IMR-90 (cell line): ENCODE measurements at regions not wholly inside any gene's neighbourhood (a gene's known extent, or its start where the extent isn't known, plus 50 kb on each side); places are given as distances from the start of the nearest gene placed in this dataset.
A peak's percentile ranks its signal among the peaks of the same experiment; 100 is the strongest.

Experiments used
- ATAC-seq: fragments of 200-7000 bp; cut with Tn5 transposase; 2 replicates; pipeline ENCODE4 v1.9.1; 2020; ENCODE audit warnings: low read depth, mild to moderate bottlenecking, moderate library complexity
- BruUV-seq: library from RNA; stranded (reverse); fragments of 400-500 nt; replicated peaks from 2 replicates; lab custom pipeline; 2021; lab: Mats Ljungman, UMichigan
- CTCF ChIA-PET: fragments of 300-600 bp; formaldehyde crosslinking; extraction: SDS; loops from one replicate; lab custom pipeline; 2021; ENCODE audit warnings: antibody characterized with exemption; lab: Yijun Ruan, JAX
- POLR2A ChIA-PET: fragments of 300-600 bp; sonication (Branson Sonifier 250); formaldehyde crosslinking; loops from one replicate; lab custom pipeline; 2022; ENCODE audit warnings: antibody characterized with exemption; ENCODE audit not compliant: unreplicated experiment; lab: Charles Lee
- DNase-seq: peaks from one replicate; pipeline ENCODE4 v3.0.0; 2013
- H2AFZ ChIP-seq: replicated peaks from 2 replicates; pipeline ENCODE3; 2013; ENCODE audit warnings: low read length, mild to moderate bottlenecking; ENCODE audit not compliant: poor library complexity
- H2AK5ac ChIP-seq: 2 replicates; pipeline ENCODE4 v1.6.1; 2013; ENCODE audit warnings: low read depth, low read length, inconsistent platforms
- H2AK9ac ChIP-seq: replicated peaks from 2 replicates; pipeline ENCODE3; 2013; ENCODE audit warnings: mild to moderate bottlenecking, low read depth, low read length, moderate library complexity; ENCODE audit not compliant: poor library complexity
- H2BK120ac ChIP-seq: 2 replicates; pipeline ENCODE4 v1.6.1; 2013; ENCODE audit warnings: low read depth, low read length, inconsistent platforms
- H2BK15ac ChIP-seq: 3 replicates; pipeline ENCODE4 v1.6.1; 2013; ENCODE audit warnings: low read depth, low read length, inconsistent platforms
- H2BK20ac ChIP-seq: 2 replicates; pipeline ENCODE4 v1.6.1; 2013; ENCODE audit warnings: low read depth, mild to moderate bottlenecking, inconsistent platforms, low read length, moderate library complexity
- H2BK5ac ChIP-seq: 2 replicates; pipeline ENCODE4 v1.6.1; 2013; ENCODE audit warnings: mild to moderate bottlenecking, low read depth, low read length, inconsistent platforms; ENCODE audit not compliant: poor library complexity, severe bottlenecking
- H3K14ac ChIP-seq: replicated peaks from 2 replicates; pipeline ENCODE4 v1.6.1; 2013; ENCODE audit warnings: low read depth, low read length, inconsistent platforms
- H3K18ac ChIP-seq: 2 replicates; pipeline ENCODE4 v1.6.1; 2013; ENCODE audit warnings: low read depth, low read length, control low read depth
- H3K23ac ChIP-seq: 2 replicates; pipeline ENCODE4 v1.6.1; 2013; ENCODE audit warnings: low read depth, low read length, inconsistent platforms
- H3K27ac ChIP-seq: 2 replicates; pipeline ENCODE4 v1.5.1; 2013; ENCODE audit warnings: mild to moderate bottlenecking, control low read depth, low read length; ENCODE audit not compliant: insufficient read depth
- H3K27me3 ChIP-seq: 2 replicates; pipeline ENCODE4 v1.6.1; 2013; ENCODE audit warnings: low read length; ENCODE audit not compliant: control insufficient read depth, insufficient read depth
- H3K36me3 ChIP-seq: 2 replicates; pipeline ENCODE4 v1.6.1; 2013; ENCODE audit warnings: low read length, mixed read lengths; ENCODE audit not compliant: control insufficient read depth, insufficient read depth
- H3K4ac ChIP-seq: 2 replicates; pipeline ENCODE4 v1.6.1; 2013; ENCODE audit warnings: low read depth, low read length, inconsistent platforms
- H3K4me1 ChIP-seq: 2 replicates; pipeline ENCODE4 v1.6.1; 2013; ENCODE audit warnings: low read length, mixed read lengths; ENCODE audit not compliant: control insufficient read depth, insufficient read depth
- H3K4me2 ChIP-seq: 2 replicates; pipeline ENCODE4 v1.6.1; 2013; ENCODE audit warnings: low read depth, mild to moderate bottlenecking, control low read depth, low read length, moderate library complexity
- H3K4me3 ChIP-seq: 2 replicates; pipeline ENCODE4 v1.5.1; 2013; ENCODE audit warnings: low read depth, mild to moderate bottlenecking, control low read depth, low read length, moderate library complexity; ENCODE audit not compliant: insufficient read depth
- H3K56ac ChIP-seq: 2 replicates; pipeline ENCODE4 v1.6.1; 2013; ENCODE audit warnings: low read length, inconsistent platforms; ENCODE audit not compliant: insufficient read depth; ENCODE audit errors: extremely low read depth
- H3K79me1 ChIP-seq, 2 experiments: 2 replicates each; pipeline ENCODE4 v1.6.1; 2013; ENCODE audit warnings: low read length in 2 of 2, inconsistent platforms in 1 of 2, low read depth in 1 of 2
- H3K9ac ChIP-seq: 2 replicates; pipeline ENCODE4 v1.6.1; 2013; ENCODE audit warnings: low read depth, low read length, control low read depth
- H3K9me1 ChIP-seq: 2 replicates; pipeline ENCODE4 v1.6.1; 2013; ENCODE audit warnings: low read length, inconsistent platforms; ENCODE audit not compliant: insufficient read depth
- H3K9me3 ChIP-seq: 2 replicates; pipeline ENCODE4 v1.6.1; 2013; ENCODE audit warnings: low read length; ENCODE audit not compliant: control insufficient read depth, insufficient read depth
- H4K20me1 ChIP-seq: 2 replicates; pipeline ENCODE4 v1.6.1; 2013; ENCODE audit warnings: low read length, inconsistent platforms; ENCODE audit not compliant: insufficient read depth
- H4K5ac ChIP-seq: 2 replicates; pipeline ENCODE4 v1.6.1; 2013; ENCODE audit warnings: mild to moderate bottlenecking, low read depth, low read length, control low read depth
- H4K8ac ChIP-seq, 2 experiments: 2 replicates each; pipeline ENCODE4 v1.6.1; 2013; ENCODE audit warnings: low read depth in 2 of 2, low read length in 2 of 2, control low read depth in 1 of 2, inconsistent platforms in 1 of 2
- H4K91ac ChIP-seq: 2 replicates; pipeline ENCODE4 v1.6.1; 2013; ENCODE audit warnings: low read depth, low read length, inconsistent platforms; ENCODE audit not compliant: insufficient read depth
- BHLHE40 ChIP-seq: fragments of 150-350 bp; IDR thresholded peaks from 2 replicates; pipeline ENCODE4 v1.6.1; 2016; ENCODE audit warnings: mild to moderate bottlenecking, low read depth, low read length
- CHD1 ChIP-seq: IDR thresholded peaks from 2 replicates; pipeline ENCODE4 v1.6.1; 2012; ENCODE audit warnings: low read depth, low read length, improper control_type of control experiment
- FOS ChIP-seq: fragments of 150-350 bp; IDR thresholded peaks from 2 replicates; pipeline ENCODE4 v1.6.1; 2016; ENCODE audit warnings: low read depth, low read length
- MAZ ChIP-seq: IDR thresholded peaks from 2 replicates; pipeline ENCODE4 v1.6.1; 2012; ENCODE audit warnings: low read depth, mild to moderate bottlenecking, low read length, improper control_type of control experiment, moderate library complexity, borderline replicate concordance
- whole genome bisulfite sequencing, 2 experiments: methylation state at CpG; one replicate each; pipeline versions ENCODE4 v1.1.5 to v1.1.7; 2013; ENCODE audit warnings: missing lambda C conversion rate in 2 of 2; ENCODE audit not compliant: insufficient read length in 1 of 2; ENCODE audit errors: extremely low coverage in 2 of 2; 5-methylcytosine and 5-hydroxymethylcytosine counted together
- dilution Hi-C: fragments of 300-500 bp; cut with HindIII; formaldehyde crosslinking; loops from one replicate; pipeline ENCODE4 v1.14.3; 2018; ENCODE audit warnings: low sequenced_read_pairs; ENCODE audit not compliant: unreplicated experiment
- in situ Hi-C: fragments of 300-500 bp; cut with MboI; formaldehyde crosslinking; loops from 3 replicates; pipeline ENCODE4 v1.14.3; 2019; ENCODE audit warnings: low sequenced_read_pairs, inconsistent platforms, mixed read lengths
- intact Hi-C: fragments of 100-400 bp; cut with micrococcal nuclease; formaldehyde crosslinking; loops from 2 replicates; pipeline ENCODE4 v1.10.0; 2022
- TF ChIP-seq, protein P1 (sequence below): fragments of 150-350 bp; IDR thresholded peaks from 2 replicates; pipeline ENCODE4 v1.6.1; 2016; ENCODE audit warnings: low read depth, mild to moderate bottlenecking, low read length, moderate library complexity, borderline replicate concordance
- TF ChIP-seq, protein P2 (sequence below): conservative IDR thresholded peaks from 2 replicates; pipeline ENCODE4 v1.5.1; 2012; ENCODE audit warnings: mild to moderate bottlenecking, low read depth, low read length, improper control_type of control experiment

DNA sequence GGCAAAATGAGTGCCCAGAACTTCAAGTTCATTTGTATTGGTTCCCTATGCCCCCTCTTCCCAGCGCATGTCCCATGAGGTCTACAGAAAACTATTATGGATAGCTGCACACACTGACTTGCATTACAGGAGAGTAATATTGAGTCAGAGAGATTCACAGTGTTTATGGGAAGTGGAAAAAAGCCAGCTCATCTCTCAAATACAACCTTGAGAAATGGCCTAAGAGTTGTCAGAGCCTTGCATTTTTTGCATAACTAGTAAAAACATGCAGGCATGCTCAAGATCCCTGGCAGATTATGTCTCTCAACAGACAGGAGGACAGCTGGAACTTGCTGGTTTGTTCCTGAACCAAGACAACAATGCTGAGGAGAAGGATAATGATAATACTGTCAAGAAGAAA is 1292.8 kb downstream of the DSC3 start:
- no peaks in the 10 kb centered on the region for H3K36me3 ChIP-seq
- in situ Hi-C loops (no loop called here), dilution Hi-C loops (no loop called here), intact Hi-C loops (no loop called here)
- H4K8ac ChIP-seq: no peak overlapping the region
- DNase-seq: peak; percentile 60
- no peak overlapping the region for H2BK5ac ChIP-seq
- no TSS peak for BruUV-seq
- no peak overlapping the region for H3K27ac ChIP-seq
- TF ChIP-seq MAZ (no peak), CHD1 (no peak), FOS (no peak), BHLHE40 (no peak)
- TF ChIP-seq, protein P1, sequence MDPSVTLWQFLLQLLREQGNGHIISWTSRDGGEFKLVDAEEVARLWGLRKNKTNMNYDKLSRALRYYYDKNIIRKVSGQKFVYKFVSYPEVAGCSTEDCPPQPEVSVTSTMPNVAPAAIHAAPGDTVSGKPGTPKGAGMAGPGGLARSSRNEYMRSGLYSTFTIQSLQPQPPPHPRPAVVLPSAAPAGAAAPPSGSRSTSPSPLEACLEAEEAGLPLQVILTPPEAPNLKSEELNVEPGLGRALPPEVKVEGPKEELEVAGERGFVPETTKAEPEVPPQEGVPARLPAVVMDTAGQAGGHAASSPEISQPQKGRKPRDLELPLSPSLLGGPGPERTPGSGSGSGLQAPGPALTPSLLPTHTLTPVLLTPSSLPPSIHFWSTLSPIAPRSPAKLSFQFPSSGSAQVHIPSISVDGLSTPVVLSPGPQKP: no peak
- TF ChIP-seq, protein P2, sequence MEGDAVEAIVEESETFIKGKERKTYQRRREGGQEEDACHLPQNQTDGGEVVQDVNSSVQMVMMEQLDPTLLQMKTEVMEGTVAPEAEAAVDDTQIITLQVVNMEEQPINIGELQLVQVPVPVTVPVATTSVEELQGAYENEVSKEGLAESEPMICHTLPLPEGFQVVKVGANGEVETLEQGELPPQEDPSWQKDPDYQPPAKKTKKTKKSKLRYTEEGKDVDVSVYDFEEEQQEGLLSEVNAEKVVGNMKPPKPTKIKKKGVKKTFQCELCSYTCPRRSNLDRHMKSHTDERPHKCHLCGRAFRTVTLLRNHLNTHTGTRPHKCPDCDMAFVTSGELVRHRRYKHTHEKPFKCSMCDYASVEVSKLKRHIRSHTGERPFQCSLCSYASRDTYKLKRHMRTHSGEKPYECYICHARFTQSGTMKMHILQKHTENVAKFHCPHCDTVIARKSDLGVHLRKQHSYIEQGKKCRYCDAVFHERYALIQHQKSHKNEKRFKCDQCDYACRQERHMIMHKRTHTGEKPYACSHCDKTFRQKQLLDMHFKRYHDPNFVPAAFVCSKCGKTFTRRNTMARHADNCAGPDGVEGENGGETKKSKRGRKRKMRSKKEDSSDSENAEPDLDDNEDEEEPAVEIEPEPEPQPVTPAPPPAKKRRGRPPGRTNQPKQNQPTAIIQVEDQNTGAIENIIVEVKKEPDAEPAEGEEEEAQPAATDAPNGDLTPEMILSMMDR: no peak
- ChIA-PET POLR2A (no interaction called here), CTCF (no interaction called here)
- H3K4me1 ChIP-seq: peaks cover 1% of the 10 kb centered on the region; the same call in 1 of the 2 replicates
- H4K91ac ChIP-seq: no peak overlapping the region
- no peak overlapping the region for H2BK15ac ChIP-seq
- H3K56ac ChIP-seq: no peak overlapping the region
- H3K9ac ChIP-seq: no peak overlapping the region
- H3K27me3 ChIP-seq: no peaks in the 10 kb centered on the region
- no CpG with 5 or more reads among the region's 1 CpG for WGBS, 2 experiments
- H4K20me1 ChIP-seq: no peaks in the 10 kb centered on the region
- no peak overlapping the region for H3K14ac ChIP-seq
- no peak overlapping the region for H3K23ac ChIP-seq
- no peaks in the 10 kb centered on the region for H3K9me1 ChIP-seq
- no peak overlapping the region for H2AFZ ChIP-seq
- H3K9me3 ChIP-seq: no peaks in the 10 kb centered on the region
- H4K5ac ChIP-seq: no peak overlapping the region
- no peaks in the 10 kb centered on the region for H3K79me1 ChIP-seq
- no peak overlapping the region for H2AK9ac ChIP-seq
- no peak overlapping the region for H3K4ac ChIP-seq
- H2AK5ac ChIP-seq: no peak overlapping the region
- ATAC-seq: peak; percentile 79
- H2BK120ac ChIP-seq: no peak overlapping the region
- no peak overlapping the region for H3K18ac ChIP-seq
- H2BK20ac ChIP-seq: peak overlapping the region; percentile 38; the same call in 1 of the 2 replicates
- H3K4me3 ChIP-seq: no peak overlapping the region
- no peak overlapping the region for H3K4me2 ChIP-seq
